ENCODE measurements at regions not wholly inside any gene's neighbourhood (a gene's known extent, or its start where the extent isn't known, plus 50 kb on each side); places are given as distances from the start of the nearest gene placed in this dataset.

GRCh38 chr11:45750439-45750838 lies 54.5 kb upstream of the SLC35C1 start:
- dilution Hi-C loops (cut with MboI; ENCODE audit: extremely low pct_ligation_motif_present, low sequenced_read_pairs), result no loop called here
- no peak for FAIRE-seq

GRCh38 chr11:45748801-45749200 lies 56.1 kb upstream of the SLC35C1 start:
- no peak overlapping the region for H3K27ac ChIP-seq (ENCODE audit: control insufficient read depth, insufficient read depth, low read length)
- dilution Hi-C loops (cut with MboI; ENCODE audit: extremely low pct_ligation_motif_present, low sequenced_read_pairs), result no loop called here
- H4K20me1 ChIP-seq (ENCODE audit: control insufficient read depth, extremely low read depth, insufficient read depth, low read length), result no peaks in the 10 kb centered on the region
- H3K4me2 ChIP-seq (ENCODE audit: control insufficient read depth, extremely low read depth, insufficient read depth, low read depth, low read length), result no peak overlapping the region
- no peaks in the 10 kb centered on the region for H3K79me2 ChIP-seq (ENCODE audit: control insufficient read depth, insufficient read depth, low read length)
- H3K27me3 ChIP-seq (ENCODE audit: control insufficient read depth, extremely low read depth, insufficient read depth, low read length), result peaks cover 15% of the 10 kb centered on the region
- H2AFZ ChIP-seq (ENCODE audit: control insufficient read depth, low read length), result no peak overlapping the region
- no peaks in the 10 kb centered on the region for H3K4me1 ChIP-seq (ENCODE audit: control insufficient read depth, extremely low read depth, insufficient read depth, low read length)
- H3K9me3 ChIP-seq (ENCODE audit: control insufficient read depth, low read depth, low read length), result no peaks in the 10 kb centered on the region
- H3K4me3 ChIP-seq (ENCODE audit: control insufficient read depth in 2 of 3, extremely low read depth in 1 of 3, insufficient read depth in 2 of 3, low read depth in 1 of 3, low read length in 3 of 3), result no peak overlapping the region
- no peaks in the 10 kb centered on the region for H3K36me3 ChIP-seq (ENCODE audit: control insufficient read depth in 2 of 2, extremely low read depth in 1 of 2, insufficient read depth in 2 of 2, low read length in 2 of 2)
- FAIRE-seq, result no peak
- no peak for DNase-seq (ENCODE audit: low read depth, low spot score)
- H3K9ac ChIP-seq (ENCODE audit: control insufficient read depth, extremely low read depth, insufficient read depth, low read length), result no peak overlapping the region
- no peak for TF ChIP-seq EZH2 (IDR thresholded peaks at IDR 0.05; ENCODE audit: low read length)
- TF ChIP-seq CTCF (optimal IDR thresholded peaks at IDR 0.05 in 1 of 3, IDR thresholded peaks at IDR 0.05 in 1 of 3, conservative IDR thresholded peaks at IDR 0.05 in 1 of 3; ENCODE audit: extremely low read depth in 1 of 3, insufficient read depth in 2 of 3, low read length in 3 of 3), result no peak
- H3K9me1 ChIP-seq (ENCODE audit: control insufficient read depth, extremely low read depth, insufficient read depth, low read length), result no peaks in the 10 kb centered on the region

More at GRCh38 chr11:45750439-45750838, 54.5 kb upstream of the SLC35C1 start:
- no peak for DNase-seq (ENCODE audit: low read depth, low spot score)
- no peaks in the 10 kb centered on the region for H3K9me1 ChIP-seq (ENCODE audit: control insufficient read depth, extremely low read depth, insufficient read depth, low read length)
- H3K4me3 ChIP-seq (ENCODE audit: control insufficient read depth in 2 of 3, extremely low read depth in 1 of 3, insufficient read depth in 2 of 3, low read depth in 1 of 3, low read length in 3 of 3), result no peak overlapping the region
- H4K20me1 ChIP-seq (ENCODE audit: control insufficient read depth, extremely low read depth, insufficient read depth, low read length), result no peaks in the 10 kb centered on the region
- TF ChIP-seq CTCF (optimal IDR thresholded peaks at IDR 0.05 in 1 of 3, IDR thresholded peaks at IDR 0.05 in 1 of 3, conservative IDR thresholded peaks at IDR 0.05 in 1 of 3; ENCODE audit: extremely low read depth in 1 of 3, insufficient read depth in 2 of 3, low read length in 3 of 3), result no peak
- TF ChIP-seq EZH2 (IDR thresholded peaks at IDR 0.05; ENCODE audit: low read length), result no peak
- no peak overlapping the region for H3K4me2 ChIP-seq (ENCODE audit: control insufficient read depth, extremely low read depth, insufficient read depth, low read depth, low read length)
- H3K27me3 ChIP-seq (ENCODE audit: control insufficient read depth, extremely low read depth, insufficient read depth, low read length), result peaks cover 31% of the 10 kb centered on the region
- no peaks in the 10 kb centered on the region for H3K9me3 ChIP-seq (ENCODE audit: control insufficient read depth, low read depth, low read length)
- H3K4me1 ChIP-seq (ENCODE audit: control insufficient read depth, extremely low read depth, insufficient read depth, low read length), result no peaks in the 10 kb centered on the region
- no peaks in the 10 kb centered on the region for H3K79me2 ChIP-seq (ENCODE audit: control insufficient read depth, insufficient read depth, low read length)
- no peak overlapping the region for H3K9ac ChIP-seq (ENCODE audit: control insufficient read depth, extremely low read depth, insufficient read depth, low read length)
- H3K27ac ChIP-seq (ENCODE audit: control insufficient read depth, insufficient read depth, low read length), result no peak overlapping the region
- H2AFZ ChIP-seq (ENCODE audit: control insufficient read depth, low read length), result no peak overlapping the region
- no peaks in the 10 kb centered on the region for H3K36me3 ChIP-seq (ENCODE audit: control insufficient read depth in 2 of 2, extremely low read depth in 1 of 2, insufficient read depth in 2 of 2, low read length in 2 of 2)

Data from keratinocyte (primary cell).